ENCODE measurements at regions not wholly inside any gene's neighbourhood (a gene's known extent, or its start where the extent isn't known, plus 50 kb on each side); places are given as distances from the start of the nearest gene placed in this dataset.

- intact Hi-C loops (cut with DNase I; ENCODE audit: low total_unique reads) (no loop called here), in situ Hi-C loops (cut with MboI; ENCODE audit: low sequenced_read_pairs in 4 of 4) (no loop called here)
- no peak overlapping the region for H3K27ac ChIP-seq
- H3K4me1 ChIP-seq: no peaks in the 10 kb centered on the region
- DNase-seq (no peak), ATAC-seq (no peak)
- no peak for TF ChIP-seq CTCF (IDR thresholded peaks at IDR 0.05 in 4 of 5, conservative IDR thresholded peaks at IDR 0.05 in 1 of 5)
- no peak for TF ChIP-seq POLR2A (IDR thresholded peaks at IDR 0.05)
- H3K4me3 ChIP-seq: no peak overlapping the region
- peaks cover 0 to 4% (median 0%) of the 10 kb centered on the region in 3 donors for H3K9me3 ChIP-seq
- no peaks in the 10 kb centered on the region for H3K36me3 ChIP-seq
- no peaks in the 10 kb centered on the region for H3K27me3 ChIP-seq
These were observed 50.8 kb upstream of the DYNC1LI1 start for GRCh38 chr3:32621466-32621865.

- Histone ChIP-seq H3K9me3 (peaks cover 0 to 4% (median 0%) of the 10 kb centered on the region in 3 donors), H3K27ac (no peak overlapping the region), H3K36me3 (no peaks in the 10 kb centered on the region), H3K4me1 (no peaks in the 10 kb centered on the region), H3K4me3 (no peak overlapping the region), H3K27me3 (no peaks in the 10 kb centered on the region)
- intact Hi-C loops (cut with DNase I; ENCODE audit: low total_unique reads): no loop called here
- in situ Hi-C loops (cut with MboI; ENCODE audit: low sequenced_read_pairs in 4 of 4): no loop called here
- ATAC-seq (no peak), DNase-seq (no peak)
- TF ChIP-seq CTCF (IDR thresholded peaks at IDR 0.05 in 4 of 5, conservative IDR thresholded peaks at IDR 0.05 in 1 of 5) (no peak), POLR2A (IDR thresholded peaks at IDR 0.05) (no peak)
These were observed 50.1 kb upstream of the DYNC1LI1 start for GRCh38 chr3:32620611-32621310.

All from gastrocnemius medialis (tissue), 4 donors.